ENCODE measurements at regions not wholly inside any gene's neighbourhood (a gene's known extent, or its start where the extent isn't known, plus 50 kb on each side); places are given as distances from the start of the nearest gene placed in this dataset.
"Not testable (repeated sequence)": the region's sequence is repeated elsewhere in the genome, so short reads cannot be mapped to it uniquely, and the experiment has no call there.

GRCh38 chr13:106088085-106088484 lies 447.4 kb downstream of the EFNB2 start:
- Mint-ChIP-seq H3K4me3 (ENCODE audit: unreplicated experiment) (no peak overlapping the region), H3K36me3 (ENCODE audit: unreplicated experiment) (no peaks in the 10 kb centered on the region), H3K9me3 (ENCODE audit: unreplicated experiment) (peaks cover 1% of the 10 kb centered on the region), H3K27ac (ENCODE audit: unreplicated experiment) (no peak overlapping the region), H3K4me1 (ENCODE audit: low read depth, unreplicated experiment) (peaks cover 6% of the 10 kb centered on the region), H3K27me3 (ENCODE audit: unreplicated experiment) (no peaks in the 10 kb centered on the region)
- TF ChIP-seq, protein P1, sequence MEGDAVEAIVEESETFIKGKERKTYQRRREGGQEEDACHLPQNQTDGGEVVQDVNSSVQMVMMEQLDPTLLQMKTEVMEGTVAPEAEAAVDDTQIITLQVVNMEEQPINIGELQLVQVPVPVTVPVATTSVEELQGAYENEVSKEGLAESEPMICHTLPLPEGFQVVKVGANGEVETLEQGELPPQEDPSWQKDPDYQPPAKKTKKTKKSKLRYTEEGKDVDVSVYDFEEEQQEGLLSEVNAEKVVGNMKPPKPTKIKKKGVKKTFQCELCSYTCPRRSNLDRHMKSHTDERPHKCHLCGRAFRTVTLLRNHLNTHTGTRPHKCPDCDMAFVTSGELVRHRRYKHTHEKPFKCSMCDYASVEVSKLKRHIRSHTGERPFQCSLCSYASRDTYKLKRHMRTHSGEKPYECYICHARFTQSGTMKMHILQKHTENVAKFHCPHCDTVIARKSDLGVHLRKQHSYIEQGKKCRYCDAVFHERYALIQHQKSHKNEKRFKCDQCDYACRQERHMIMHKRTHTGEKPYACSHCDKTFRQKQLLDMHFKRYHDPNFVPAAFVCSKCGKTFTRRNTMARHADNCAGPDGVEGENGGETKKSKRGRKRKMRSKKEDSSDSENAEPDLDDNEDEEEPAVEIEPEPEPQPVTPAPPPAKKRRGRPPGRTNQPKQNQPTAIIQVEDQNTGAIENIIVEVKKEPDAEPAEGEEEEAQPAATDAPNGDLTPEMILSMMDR (IDR thresholded peaks at IDR 0.05; ENCODE audit: partially characterized antibody, unreplicated experiment) = no peak
- no peak for DNase-seq

DNA sequence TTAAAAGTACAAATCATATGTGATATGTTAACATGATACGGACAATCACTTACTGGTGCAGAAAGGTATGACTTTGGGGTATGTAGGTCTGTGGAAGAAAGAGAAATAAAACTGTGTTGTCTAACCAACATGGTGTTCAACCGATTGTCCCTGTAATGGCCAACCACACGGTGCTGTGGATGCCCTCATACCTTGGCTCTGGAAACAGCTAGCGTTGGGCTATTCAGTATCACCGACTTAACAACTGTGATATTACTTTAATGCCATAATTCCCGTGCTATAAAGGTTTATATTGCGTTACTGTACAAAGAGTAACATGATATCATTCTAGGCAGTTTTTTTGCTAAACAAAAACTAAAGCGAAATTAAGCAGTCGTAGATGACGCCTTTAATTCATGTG lies 448.3 kb downstream of the EFNB2 start:
- no peak for DNase-seq
- TF ChIP-seq, protein P1 (IDR thresholded peaks at IDR 0.05; ENCODE audit: partially characterized antibody, unreplicated experiment) = no peak
- no peak overlapping the region for H3K27ac Mint-ChIP-seq (ENCODE audit: unreplicated experiment)
- H3K9me3 Mint-ChIP-seq (ENCODE audit: unreplicated experiment) = peaks cover 1% of the 10 kb centered on the region
- no peaks in the 10 kb centered on the region for H3K27me3 Mint-ChIP-seq (ENCODE audit: unreplicated experiment)
- no peaks in the 10 kb centered on the region for H3K36me3 Mint-ChIP-seq (ENCODE audit: unreplicated experiment)
- peaks cover 6% of the 10 kb centered on the region for H3K4me1 Mint-ChIP-seq (ENCODE audit: low read depth, unreplicated experiment)
- no peak overlapping the region for H3K4me3 Mint-ChIP-seq (ENCODE audit: unreplicated experiment)

DNA sequence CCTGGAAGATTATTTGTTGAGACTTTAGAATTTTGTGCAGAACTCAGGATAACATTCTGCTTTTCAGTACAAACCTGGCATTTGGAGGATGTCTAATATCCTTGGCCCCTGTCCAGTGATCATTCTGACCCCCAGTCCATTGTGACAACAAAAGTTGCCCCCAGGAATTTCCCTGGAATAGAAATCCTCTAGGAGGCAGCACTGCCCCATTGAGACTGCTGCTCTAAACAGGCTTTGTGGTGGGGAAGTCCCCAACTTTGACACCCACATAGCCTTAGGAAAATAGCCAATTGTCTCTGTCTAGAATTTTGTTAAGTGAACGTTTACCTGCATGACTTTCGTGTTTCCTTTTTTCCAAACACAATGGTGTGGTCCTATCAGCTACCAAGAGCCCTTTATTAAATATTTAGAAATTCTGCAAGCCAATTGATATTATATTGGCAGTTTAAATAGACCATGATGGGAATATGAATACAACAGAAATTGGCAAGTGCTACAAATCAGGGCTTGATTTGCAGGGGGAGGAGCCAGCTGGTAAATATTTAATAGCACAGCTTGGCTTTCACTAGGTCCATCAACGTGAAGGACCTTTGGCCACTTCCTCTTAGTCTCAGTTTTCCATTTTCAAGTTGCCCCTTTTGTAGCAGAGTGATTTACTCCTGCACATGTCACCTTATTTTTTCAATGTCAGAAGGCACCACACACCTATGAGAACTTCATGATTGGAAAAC lies 451.7 kb downstream of the EFNB2 start:
- TF ChIP-seq, protein P1 (IDR thresholded peaks at IDR 0.05; ENCODE audit: partially characterized antibody, unreplicated experiment) = no peak
- H3K9me3 Mint-ChIP-seq (ENCODE audit: unreplicated experiment) = no peaks in the 10 kb centered on the region
- H3K27me3 Mint-ChIP-seq (ENCODE audit: unreplicated experiment) = no peaks in the 10 kb centered on the region
- no peak overlapping the region for H3K4me3 Mint-ChIP-seq (ENCODE audit: unreplicated experiment)
- H3K4me1 Mint-ChIP-seq (ENCODE audit: low read depth, unreplicated experiment) = no peaks in the 10 kb centered on the region
- H3K36me3 Mint-ChIP-seq (ENCODE audit: unreplicated experiment) = no peaks in the 10 kb centered on the region
- no peak for DNase-seq
- H3K27ac Mint-ChIP-seq (ENCODE audit: unreplicated experiment) = no peak overlapping the region

DNA sequence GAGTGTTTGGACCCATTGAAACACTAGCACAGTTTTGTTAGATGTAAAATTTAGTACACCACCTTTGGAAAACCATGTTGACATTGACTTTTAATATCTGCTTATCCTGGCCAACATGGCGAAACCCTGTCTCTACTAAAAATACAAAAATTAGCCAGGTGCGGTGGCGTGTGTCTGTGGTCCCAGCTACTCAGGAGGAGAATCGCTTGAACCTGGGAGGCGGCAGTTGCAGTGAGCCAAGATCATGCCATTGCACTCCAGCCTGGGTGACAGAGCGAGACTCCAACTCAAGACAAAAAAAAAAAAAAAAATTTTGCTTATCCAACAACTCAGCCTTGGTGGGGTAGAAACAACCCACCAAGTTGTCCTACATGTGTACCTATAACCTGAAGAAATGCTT lies 454.2 kb downstream of the EFNB2 start:
- H3K36me3 Mint-ChIP-seq (ENCODE audit: unreplicated experiment); H3K4me3 Mint-ChIP-seq (ENCODE audit: unreplicated experiment); DNase-seq; H3K27me3 Mint-ChIP-seq (ENCODE audit: unreplicated experiment); H3K9me3 Mint-ChIP-seq (ENCODE audit: unreplicated experiment); H3K4me1 Mint-ChIP-seq (ENCODE audit: low read depth, unreplicated experiment); H3K27ac Mint-ChIP-seq (ENCODE audit: unreplicated experiment): not testable (repeated sequence)

- Mint-ChIP-seq H3K4me1 (ENCODE audit: low read depth, unreplicated experiment) (peaks cover 2% of the 10 kb centered on the region), H3K27ac (ENCODE audit: unreplicated experiment) (no peak overlapping the region), H3K36me3 (ENCODE audit: unreplicated experiment) (no peaks in the 10 kb centered on the region), H3K27me3 (ENCODE audit: unreplicated experiment) (no peaks in the 10 kb centered on the region), H3K4me3 (ENCODE audit: unreplicated experiment) (no peak overlapping the region), H3K9me3 (ENCODE audit: unreplicated experiment) (no peaks in the 10 kb centered on the region)
- TF ChIP-seq, protein P1 (IDR thresholded peaks at IDR 0.05; ENCODE audit: partially characterized antibody, unreplicated experiment) = no peak
- no peak for DNase-seq
These were observed 457.3 kb downstream of the EFNB2 start for GRCh38 chr13:106078191-106078590.
